ENCODE measurements at regions not wholly inside any gene's neighbourhood (a gene's known extent, or its start where the extent isn't known, plus 50 kb on each side); places are given as distances from the start of the nearest gene placed in this dataset.

GRCh38 chr6:67361264-67361663 is 1273.8 kb upstream of the ADGRB3 start:
- no peak for DNase-seq (ENCODE audit: low read depth)

DNA sequence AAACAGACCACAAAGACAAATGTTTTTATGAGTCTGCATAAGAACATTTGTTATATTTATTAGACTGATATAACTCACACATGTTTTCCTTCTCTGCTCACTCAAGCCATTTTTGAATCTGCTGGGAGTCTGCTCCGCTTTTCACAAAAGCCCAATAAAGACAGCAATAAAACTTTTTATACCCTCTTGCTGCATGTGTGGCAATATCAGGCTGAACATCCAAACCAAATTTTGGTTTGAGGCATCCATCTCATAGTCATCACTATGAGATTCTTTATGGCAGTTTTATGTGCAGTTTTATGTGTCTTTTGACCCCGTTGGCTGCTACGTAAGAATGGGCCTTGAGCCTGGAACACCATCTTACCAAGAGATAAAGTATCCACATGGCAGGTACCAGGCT is 1276.8 kb upstream of the ADGRB3 start:
- DNase-seq (ENCODE audit: low read depth), result no peak

- DNase-seq (ENCODE audit: low read depth), result no peak
Observed at GRCh38 chr6:67353861-67354260, 1281.2 kb upstream of the ADGRB3 start.

DNA sequence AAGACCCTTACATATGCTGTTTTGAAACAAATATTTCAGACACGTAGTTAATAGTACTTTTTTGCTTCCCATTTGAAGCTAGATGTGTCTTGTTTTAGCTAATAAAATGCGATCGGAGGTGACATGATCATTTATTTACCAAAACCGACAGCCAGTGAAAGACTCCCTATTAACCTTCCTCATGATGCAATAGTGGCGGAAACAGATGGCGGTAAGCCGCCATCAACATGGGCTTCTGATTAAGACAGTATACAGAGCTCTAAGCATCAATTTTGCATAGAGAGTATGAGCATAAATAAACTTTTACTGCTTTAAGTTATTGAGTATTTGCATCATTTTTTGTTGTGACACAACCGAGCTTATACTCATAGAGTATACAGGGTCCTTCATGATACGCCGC is 1282.4 kb upstream of the ADGRB3 start:
- DNase-seq (ENCODE audit: low read depth), result no peak

- no peak for DNase-seq (ENCODE audit: low read depth)
Observed at GRCh38 chr6:67350729-67351128, 1284.4 kb upstream of the ADGRB3 start.

DNA sequence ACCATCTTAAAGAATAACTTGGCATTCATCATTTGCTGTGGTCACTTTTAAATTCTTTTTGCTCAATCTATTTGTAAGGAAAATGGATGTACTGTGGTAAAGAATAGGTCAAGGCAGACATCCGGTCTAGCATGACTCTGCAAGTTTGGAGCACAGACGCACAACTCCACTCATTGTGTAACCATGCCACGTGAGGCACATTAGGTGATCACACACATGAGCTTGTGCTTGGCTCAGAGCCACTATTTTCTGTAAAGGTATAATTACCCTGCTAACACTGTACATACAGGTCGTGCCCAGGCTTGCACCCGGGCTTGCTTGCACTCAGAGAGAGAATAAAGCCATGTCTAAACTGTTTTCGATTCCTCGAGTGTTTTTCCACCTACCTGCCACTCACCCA is 1289.1 kb upstream of the ADGRB3 start:
- no peak for DNase-seq (ENCODE audit: low read depth)

DNA sequence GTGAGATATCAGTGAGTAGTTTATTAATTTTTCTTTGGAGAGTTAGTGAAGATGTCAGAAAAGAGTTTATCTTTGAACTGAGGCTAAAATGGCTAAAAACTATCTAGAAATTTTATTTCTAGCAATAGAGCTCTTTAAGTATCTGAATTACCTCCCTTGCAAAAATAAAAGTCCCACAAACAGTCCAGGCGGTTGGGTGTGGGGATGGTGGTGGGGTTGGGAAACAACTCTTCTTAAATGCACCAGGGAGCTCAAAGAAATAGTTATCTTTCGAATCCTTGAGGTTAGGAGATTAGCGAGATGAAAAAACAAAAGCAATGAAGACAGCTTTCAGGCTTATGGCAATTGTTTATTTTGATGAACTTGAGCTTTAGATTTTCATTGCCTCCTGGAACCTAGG is 1299.1 kb upstream of the ADGRB3 start:
- no peak for DNase-seq (ENCODE audit: low read depth)

DNA sequence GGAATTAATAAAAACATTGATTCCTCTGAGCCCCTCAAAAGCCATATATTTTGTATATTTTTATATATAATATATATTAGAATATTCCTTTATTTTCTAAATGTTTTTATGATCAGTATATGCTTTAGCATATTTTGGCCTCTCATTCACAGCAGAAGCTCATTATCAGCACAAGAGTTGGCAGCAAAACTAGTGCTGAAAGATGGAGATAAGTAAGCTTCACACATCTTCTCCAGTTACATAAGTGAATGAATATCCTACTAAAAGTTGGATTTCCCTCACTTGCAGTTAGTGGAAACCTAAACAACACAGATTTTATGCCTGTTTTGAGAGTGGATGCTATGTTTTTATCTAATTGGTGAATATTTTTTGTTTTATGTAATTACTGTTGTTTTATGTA is 1303.8 kb upstream of the ADGRB3 start:
- no peak for DNase-seq (ENCODE audit: low read depth)

DNA sequence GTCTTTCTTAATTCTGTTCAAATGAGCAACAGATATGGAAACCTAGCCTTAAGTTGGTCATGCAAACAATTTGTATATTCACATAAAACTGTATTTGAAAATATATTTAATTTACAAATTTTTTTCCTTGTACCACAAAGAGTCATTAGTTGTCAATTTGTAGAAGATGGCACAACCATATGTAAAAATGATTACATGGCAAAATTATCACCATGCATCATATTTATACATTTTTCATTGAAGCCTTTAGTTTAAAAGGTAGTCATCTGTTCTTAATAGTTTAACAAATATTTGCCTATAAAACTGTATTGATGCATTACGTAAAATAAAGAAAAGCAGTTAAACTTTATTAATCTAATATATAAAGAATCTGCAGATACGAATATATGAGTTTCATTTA is 1306.8 kb upstream of the ADGRB3 start:
- no peak for DNase-seq (ENCODE audit: low read depth)

GRCh38 chr6:67300430-67301040 is 1334.5 kb upstream of the ADGRB3 start:
- DNase-seq (ENCODE audit: low read depth), result no peak

- DNase-seq (ENCODE audit: low read depth), result no peak
Observed at GRCh38 chr6:67292169-67292568, 1342.9 kb upstream of the ADGRB3 start.

GRCh38 chr6:67287566-67287965 is 1347.5 kb upstream of the ADGRB3 start:
- no peak for DNase-seq (ENCODE audit: low read depth)

- no peak for DNase-seq (ENCODE audit: low read depth)
Observed at GRCh38 chr6:67285770-67286495, 1349.1 kb upstream of the ADGRB3 start.

DNA sequence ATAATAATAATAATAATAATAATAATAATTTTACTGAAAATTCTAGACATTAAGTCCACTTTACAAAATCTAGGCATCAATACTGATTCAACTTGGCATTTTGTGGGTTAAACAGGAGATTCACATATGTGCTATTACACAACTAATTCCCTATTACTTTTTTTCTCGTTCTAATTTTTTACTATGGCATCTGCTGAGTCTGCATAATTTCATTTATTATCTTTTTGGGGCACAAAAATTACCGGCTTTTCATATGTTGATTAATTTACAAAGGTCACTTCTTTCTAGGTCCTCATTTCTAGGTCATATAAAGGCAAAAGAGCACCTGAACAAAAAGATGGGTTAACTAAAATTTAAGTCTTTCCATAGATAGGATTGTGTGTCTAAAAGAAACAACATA is 1357.8 kb upstream of the ADGRB3 start:
- DNase-seq (ENCODE audit: low read depth), result no peak

DNA sequence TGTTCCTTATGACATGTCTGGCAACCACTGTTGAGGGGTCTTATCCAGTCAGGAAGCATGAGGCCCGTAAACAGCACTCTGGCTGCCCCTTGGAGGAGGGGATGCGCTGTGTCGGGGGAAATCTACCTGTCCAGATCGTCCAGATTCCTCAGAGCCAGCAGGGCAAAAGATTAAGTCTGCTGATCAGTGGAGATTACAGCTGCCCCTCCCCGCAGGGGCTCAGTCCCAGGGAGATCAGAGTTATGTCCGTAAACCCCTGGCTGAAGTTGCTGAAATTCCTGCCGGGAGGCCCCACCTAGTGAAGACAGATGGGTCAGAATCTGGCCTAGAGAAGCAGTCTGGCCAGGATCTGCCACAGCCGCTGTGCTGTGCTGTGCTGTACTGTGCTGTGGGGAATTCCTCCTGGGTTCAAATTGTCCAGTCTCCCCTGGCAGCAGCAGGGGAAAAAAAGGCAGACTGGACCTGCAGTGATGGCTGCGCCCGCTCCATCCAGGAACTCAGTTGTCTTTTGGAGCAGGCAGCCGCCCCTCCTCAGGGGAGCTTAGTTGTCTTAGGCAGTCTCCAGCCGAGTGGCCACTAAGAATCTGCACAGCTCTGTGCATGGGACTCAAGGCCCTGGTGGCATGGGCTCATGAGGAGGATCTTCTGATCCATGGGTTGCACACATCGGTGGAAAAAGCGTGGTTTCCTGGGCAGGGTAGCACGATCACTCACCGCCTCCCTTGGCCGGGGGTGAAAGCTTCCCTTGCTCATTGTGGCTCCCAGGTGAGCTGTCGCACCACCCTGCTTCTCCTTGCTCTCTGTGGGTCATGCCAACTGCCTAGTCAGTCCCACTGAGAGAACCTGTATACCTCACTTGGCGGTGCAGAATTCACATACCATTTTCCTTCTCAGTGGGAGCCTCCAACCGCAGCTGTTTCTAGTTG is 1368.8 kb upstream of the ADGRB3 start:
- DNase-seq (ENCODE audit: low read depth), result no peak

DNA sequence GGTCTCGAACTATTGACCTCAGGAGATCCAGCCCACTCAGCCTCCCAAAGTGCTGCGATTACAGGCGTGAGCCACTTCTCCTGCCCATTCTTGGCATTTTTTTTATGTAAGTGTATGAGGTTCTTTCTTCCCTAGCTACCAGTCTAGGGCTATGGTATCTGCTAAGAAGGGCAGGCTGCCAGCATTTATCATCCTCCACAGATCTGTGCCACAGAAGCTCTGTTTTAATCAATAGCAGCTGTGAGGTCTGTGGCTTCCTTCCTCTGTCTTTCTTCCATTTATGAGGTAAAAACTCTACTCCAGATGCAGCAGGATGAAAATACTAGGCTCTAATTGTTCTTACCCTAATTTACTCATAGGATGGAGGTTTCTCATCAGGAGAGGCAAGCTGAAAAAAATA is 1382.4 kb upstream of the ADGRB3 start:
- no peak for DNase-seq (ENCODE audit: low read depth)

DNA sequence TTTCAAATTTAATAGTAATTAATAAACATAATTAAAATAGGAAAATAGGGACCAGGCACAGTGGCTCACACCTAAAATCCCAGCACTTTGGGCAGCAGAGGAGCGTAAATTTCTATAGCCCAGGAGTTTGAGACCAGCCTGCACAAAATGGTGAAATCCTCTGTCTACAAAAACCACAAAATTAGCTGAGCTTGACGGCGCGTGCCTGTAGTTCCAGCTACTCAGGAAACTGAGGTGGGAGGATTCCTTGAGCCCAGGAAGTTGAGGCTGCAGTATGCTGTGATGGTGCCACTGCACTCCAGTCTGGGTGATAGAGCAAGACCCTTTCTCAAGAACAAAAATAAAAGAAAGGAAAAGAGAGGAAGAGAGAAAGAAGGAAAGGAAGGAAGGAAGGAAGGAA is 1387.0 kb upstream of the ADGRB3 start:
- DNase-seq (ENCODE audit: low read depth), result no peak

GRCh38 chr6:67244037-67244436 is 1391.0 kb upstream of the ADGRB3 start:
- no peak for DNase-seq (ENCODE audit: low read depth)

DNA sequence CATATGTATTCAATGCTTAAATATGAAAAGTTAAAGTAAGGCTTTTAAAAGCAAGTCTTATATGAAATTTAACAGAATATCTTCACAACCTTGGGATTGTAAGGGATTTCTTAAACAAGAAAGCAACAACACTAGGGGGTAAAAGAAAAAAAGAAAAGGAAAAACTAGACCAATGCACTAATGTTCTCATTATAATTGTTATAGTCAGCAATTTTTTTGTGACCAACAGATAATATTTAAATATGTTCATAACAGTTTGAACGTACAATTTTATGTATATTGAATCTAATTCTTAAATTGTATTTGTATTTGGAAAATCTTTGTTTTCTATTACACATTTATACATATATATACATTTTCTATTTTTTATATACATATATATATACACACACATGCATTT is 1397.8 kb upstream of the ADGRB3 start:
- no peak for DNase-seq (ENCODE audit: low read depth)

DNA sequence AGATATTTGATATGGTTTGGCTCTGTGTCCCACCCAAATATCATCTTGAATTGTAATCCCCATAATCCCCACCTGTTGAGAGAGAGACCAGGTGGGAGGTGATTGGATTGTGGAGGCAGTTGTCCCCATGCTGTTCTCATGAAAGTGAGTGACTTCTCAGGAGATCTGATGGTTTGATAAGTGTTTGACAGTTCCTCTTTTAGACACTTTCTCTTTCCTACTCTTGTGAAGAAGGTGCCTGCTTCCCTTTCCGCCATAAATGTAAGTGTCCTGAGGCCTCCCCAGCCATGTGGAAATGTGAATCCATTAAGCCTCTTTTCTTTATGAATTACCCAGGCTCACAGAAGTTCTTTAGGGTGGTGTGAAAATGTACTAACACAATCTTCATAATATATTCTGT is 1404.0 kb upstream of the ADGRB3 start:
- no peak for DNase-seq (ENCODE audit: low read depth)

GRCh38 chr6:67224989-67225388 is 1410.1 kb upstream of the ADGRB3 start:
- no peak for DNase-seq (ENCODE audit: low read depth)

DNA sequence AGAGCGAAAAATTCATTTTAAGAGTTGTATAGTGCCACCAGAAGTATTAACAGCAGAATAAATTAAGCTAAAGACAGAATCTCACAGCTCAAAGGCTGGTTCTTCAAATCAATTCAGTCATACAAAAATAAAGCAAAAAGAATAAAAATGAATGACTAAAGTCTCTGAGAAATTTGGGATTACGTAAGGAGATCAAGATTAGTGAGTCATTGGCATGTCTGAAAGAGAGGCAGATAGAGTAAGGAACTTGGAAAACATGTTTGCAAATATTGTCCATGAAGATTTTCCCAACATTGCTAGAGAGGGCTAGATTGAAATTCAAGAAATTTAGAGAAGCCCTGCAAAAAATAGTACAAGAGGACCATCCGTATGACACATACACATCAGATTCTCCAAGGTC is 1413.9 kb upstream of the ADGRB3 start:
- DNase-seq (ENCODE audit: low read depth), result no peak

DNA sequence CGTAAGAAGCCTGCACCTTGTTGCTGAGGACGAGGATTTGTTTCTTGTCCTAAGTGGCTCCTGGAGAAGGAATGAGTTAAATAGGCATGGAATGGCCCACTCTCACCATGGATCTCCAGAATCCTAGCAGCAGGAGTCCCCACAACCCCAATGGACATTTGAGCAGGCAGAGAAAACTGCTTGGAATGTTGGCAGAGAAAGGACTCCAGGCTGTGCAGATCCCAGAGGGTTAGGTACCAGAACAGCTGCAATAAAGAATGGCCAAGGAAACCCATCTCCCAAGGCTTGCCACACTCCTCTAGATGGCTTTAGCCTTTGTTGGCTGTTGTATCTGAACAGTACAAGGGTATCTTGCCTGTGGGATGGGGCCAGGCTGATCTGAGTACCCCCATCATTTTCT is 1415.7 kb upstream of the ADGRB3 start:
- no peak for DNase-seq (ENCODE audit: low read depth)
